ENCODE measurements at regions not wholly inside any gene's neighbourhood (a gene's known extent, or its start where the extent isn't known, plus 50 kb on each side); places are given as distances from the start of the nearest gene placed in this dataset.

DNA sequence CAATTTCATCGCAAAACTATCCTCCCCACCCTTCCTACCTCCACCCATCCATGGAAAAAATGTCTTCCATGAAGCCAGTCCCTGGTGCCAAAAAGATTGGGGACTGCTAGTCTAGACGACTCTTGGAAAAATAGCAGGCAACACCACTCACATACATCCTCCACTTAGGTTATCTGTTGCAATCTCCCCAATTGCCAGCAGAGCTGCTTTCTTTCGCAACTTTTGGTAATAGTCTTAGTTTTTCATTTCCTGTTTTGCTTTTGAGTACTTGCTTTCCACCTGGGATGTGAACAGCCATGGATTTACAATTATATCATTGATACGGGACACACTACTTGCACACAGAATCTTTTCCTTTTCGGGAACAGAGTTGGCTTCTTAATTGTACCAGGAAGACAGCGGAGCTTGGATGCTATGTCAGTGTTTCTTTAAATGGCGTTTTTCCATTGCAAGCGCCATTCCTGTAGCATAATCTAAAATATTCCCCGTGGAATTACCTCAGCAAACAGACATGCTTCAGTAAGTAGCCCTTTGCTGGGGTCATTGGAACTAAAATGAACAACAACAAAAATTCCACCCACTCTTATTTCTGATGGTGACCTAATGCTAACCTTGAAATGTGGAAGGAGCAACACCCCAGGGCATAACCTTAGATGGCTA lies 183.3 kb upstream of the ADGRL2 start:
- H3K4me1 ChIP-seq (ENCODE audit: control insufficient read depth in 5 of 5, insufficient read depth in 5 of 5, low read length in 5 of 5) = no peaks in the 10 kb centered on the region
- DNase-seq (no peak), ATAC-seq (ENCODE audit: insufficient read depth, low FRiP score) (no peak)
- 80% methylated on average over 9 of the region's 9 CpGs for WGBS, 2 donors
- H3K36me3 ChIP-seq (ENCODE audit: control insufficient read depth in 4 of 4, insufficient read depth in 4 of 4, low read length in 4 of 4) = no peaks in the 10 kb centered on the region
- no peak overlapping the region for H3K9ac ChIP-seq (ENCODE audit: insufficient read depth in 1 of 2, low read length in 2 of 2)
- H3K9me3 ChIP-seq (ENCODE audit: control insufficient read depth in 4 of 4, insufficient read depth in 3 of 4, low read length in 3 of 4) = peaks cover 0 to 4% (median 0%) of the 10 kb centered on the region in 4 donors
- no peaks in the 10 kb centered on the region for H3K27me3 ChIP-seq (ENCODE audit: control insufficient read depth in 3 of 3, insufficient read depth in 3 of 3, low read length in 2 of 3)
- TF ChIP-seq, protein P1, sequence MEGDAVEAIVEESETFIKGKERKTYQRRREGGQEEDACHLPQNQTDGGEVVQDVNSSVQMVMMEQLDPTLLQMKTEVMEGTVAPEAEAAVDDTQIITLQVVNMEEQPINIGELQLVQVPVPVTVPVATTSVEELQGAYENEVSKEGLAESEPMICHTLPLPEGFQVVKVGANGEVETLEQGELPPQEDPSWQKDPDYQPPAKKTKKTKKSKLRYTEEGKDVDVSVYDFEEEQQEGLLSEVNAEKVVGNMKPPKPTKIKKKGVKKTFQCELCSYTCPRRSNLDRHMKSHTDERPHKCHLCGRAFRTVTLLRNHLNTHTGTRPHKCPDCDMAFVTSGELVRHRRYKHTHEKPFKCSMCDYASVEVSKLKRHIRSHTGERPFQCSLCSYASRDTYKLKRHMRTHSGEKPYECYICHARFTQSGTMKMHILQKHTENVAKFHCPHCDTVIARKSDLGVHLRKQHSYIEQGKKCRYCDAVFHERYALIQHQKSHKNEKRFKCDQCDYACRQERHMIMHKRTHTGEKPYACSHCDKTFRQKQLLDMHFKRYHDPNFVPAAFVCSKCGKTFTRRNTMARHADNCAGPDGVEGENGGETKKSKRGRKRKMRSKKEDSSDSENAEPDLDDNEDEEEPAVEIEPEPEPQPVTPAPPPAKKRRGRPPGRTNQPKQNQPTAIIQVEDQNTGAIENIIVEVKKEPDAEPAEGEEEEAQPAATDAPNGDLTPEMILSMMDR (IDR thresholded peaks at IDR 0.05; ENCODE audit: control extremely low read depth, extremely low read depth) = no peak
- no peak overlapping the region for H3K4me3 ChIP-seq
- H3K27ac ChIP-seq (ENCODE audit: low read depth in 1 of 2, low read length in 1 of 2) = no peak overlapping the region

DNA sequence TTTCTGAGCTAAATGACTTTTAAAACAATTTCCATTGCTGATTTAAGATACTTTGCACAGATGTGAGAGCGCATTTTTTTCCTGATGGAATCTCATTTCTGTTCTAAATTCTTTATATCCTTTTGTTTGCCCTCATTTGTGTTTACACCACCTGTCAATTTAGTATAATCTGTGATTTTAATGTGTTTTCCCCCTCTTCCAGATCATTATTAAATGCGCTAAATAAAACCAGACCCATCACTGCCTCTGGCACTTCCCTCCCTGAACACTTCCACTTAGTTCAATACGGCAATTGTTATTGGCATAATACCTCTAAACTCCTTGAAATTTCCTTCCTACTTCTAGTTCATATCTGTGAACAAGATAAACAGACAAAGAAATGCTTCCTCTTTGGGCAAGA lies 186.9 kb upstream of the ADGRL2 start:
- TF ChIP-seq, protein P1 (IDR thresholded peaks at IDR 0.05; ENCODE audit: control extremely low read depth, extremely low read depth) = no peak
- H3K4me1 ChIP-seq (ENCODE audit: control insufficient read depth in 5 of 5, insufficient read depth in 5 of 5, low read length in 5 of 5) = no peaks in the 10 kb centered on the region
- H3K36me3 ChIP-seq (ENCODE audit: control insufficient read depth in 4 of 4, insufficient read depth in 4 of 4, low read length in 4 of 4) = no peaks in the 10 kb centered on the region
- WGBS, 2 donors = 74 to 77% methylated on average over 3 of the region's 3 CpGs
- no peak overlapping the region for H3K4me3 ChIP-seq
- no peak for ATAC-seq (ENCODE audit: insufficient read depth, low FRiP score)
- no peak overlapping the region for H3K27ac ChIP-seq (ENCODE audit: low read depth in 1 of 2, low read length in 1 of 2)
- no peaks in the 10 kb centered on the region for H3K27me3 ChIP-seq (ENCODE audit: control insufficient read depth in 3 of 3, insufficient read depth in 3 of 3, low read length in 2 of 3)
- DNase-seq = no peak
- no peak overlapping the region for H3K9ac ChIP-seq (ENCODE audit: insufficient read depth in 1 of 2, low read length in 2 of 2)
- H3K9me3 ChIP-seq (ENCODE audit: control insufficient read depth in 4 of 4, insufficient read depth in 3 of 4, low read length in 3 of 4) = peaks cover 0 to 4% (median 2%) of the 10 kb centered on the region in 4 donors

DNA sequence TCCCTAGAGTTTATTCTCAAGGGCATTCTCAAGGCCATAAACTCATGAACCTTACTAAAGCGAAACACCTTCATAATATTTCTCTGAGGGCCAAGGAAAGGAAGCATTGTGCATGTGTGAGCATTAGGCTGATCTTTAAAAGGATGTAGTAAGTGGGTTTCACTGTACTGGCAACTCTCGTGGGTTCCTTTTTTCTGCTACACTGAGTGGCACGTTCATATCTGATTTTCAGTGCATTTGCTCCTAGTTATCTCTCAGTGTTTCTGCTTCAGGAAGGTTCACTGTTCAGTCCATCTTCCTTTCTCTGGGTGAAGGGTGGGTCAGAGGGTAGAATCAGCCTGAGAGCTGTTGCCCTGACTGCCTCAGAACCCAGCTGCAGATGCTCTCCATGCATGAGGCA lies 192.8 kb upstream of the ADGRL2 start:
- H3K4me3 ChIP-seq = no peak overlapping the region
- H3K36me3 ChIP-seq (ENCODE audit: control insufficient read depth in 4 of 4, insufficient read depth in 4 of 4, low read length in 4 of 4) = no peaks in the 10 kb centered on the region
- 62 to 74% methylated on average over 3 of the region's 3 CpGs for WGBS, 2 donors
- DNase-seq (no peak), ATAC-seq (ENCODE audit: insufficient read depth, low FRiP score) (no peak)
- no peaks in the 10 kb centered on the region for H3K27me3 ChIP-seq (ENCODE audit: control insufficient read depth in 3 of 3, insufficient read depth in 3 of 3, low read length in 2 of 3)
- no peaks in the 10 kb centered on the region for H3K4me1 ChIP-seq (ENCODE audit: control insufficient read depth in 5 of 5, insufficient read depth in 5 of 5, low read length in 5 of 5)
- TF ChIP-seq, protein P1 (IDR thresholded peaks at IDR 0.05; ENCODE audit: control extremely low read depth, extremely low read depth) = no peak
- no peak overlapping the region for H3K9ac ChIP-seq (ENCODE audit: insufficient read depth in 1 of 2, low read length in 2 of 2)
- H3K27ac ChIP-seq (ENCODE audit: low read depth in 1 of 2, low read length in 1 of 2) = no peak overlapping the region
- H3K9me3 ChIP-seq (ENCODE audit: control insufficient read depth in 4 of 4, insufficient read depth in 3 of 4, low read length in 3 of 4) = peaks cover 0 to 3% (median 0%) of the 10 kb centered on the region in 4 donors

DNA sequence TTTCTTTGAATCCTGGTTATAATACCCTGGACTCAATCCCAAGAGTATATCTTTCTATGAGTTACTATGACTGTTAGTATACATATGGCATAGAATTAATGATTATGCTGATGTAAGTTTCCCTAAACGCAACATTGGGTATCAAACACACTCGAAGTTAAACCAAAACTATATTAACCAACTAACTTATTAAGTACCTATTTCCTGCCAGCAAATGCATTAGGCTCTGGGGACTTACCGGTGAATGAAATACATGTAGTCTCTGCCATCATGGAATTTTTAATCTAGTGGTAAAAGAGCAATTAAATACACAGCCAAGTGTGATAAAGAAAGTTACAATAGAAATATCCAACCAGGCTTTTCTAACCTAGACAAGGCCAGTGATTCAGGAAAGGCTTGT lies 193.6 kb upstream of the ADGRL2 start:
- no peak overlapping the region for H3K27ac ChIP-seq (ENCODE audit: low read depth in 1 of 2, low read length in 1 of 2)
- DNase-seq (no peak), ATAC-seq (ENCODE audit: insufficient read depth, low FRiP score) (no peak)
- H3K4me3 ChIP-seq = no peak overlapping the region
- WGBS, 2 donors = 84 to 89% methylated on average over 3 of the region's 3 CpGs
- no peaks in the 10 kb centered on the region for H3K4me1 ChIP-seq (ENCODE audit: control insufficient read depth in 5 of 5, insufficient read depth in 5 of 5, low read length in 5 of 5)
- H3K9me3 ChIP-seq (ENCODE audit: control insufficient read depth in 4 of 4, insufficient read depth in 3 of 4, low read length in 3 of 4) = peaks cover 0 to 3% (median 0%) of the 10 kb centered on the region in 4 donors
- no peak overlapping the region for H3K9ac ChIP-seq (ENCODE audit: insufficient read depth in 1 of 2, low read length in 2 of 2)
- no peaks in the 10 kb centered on the region for H3K27me3 ChIP-seq (ENCODE audit: control insufficient read depth in 3 of 3, insufficient read depth in 3 of 3, low read length in 2 of 3)
- H3K36me3 ChIP-seq (ENCODE audit: control insufficient read depth in 4 of 4, insufficient read depth in 4 of 4, low read length in 4 of 4) = no peaks in the 10 kb centered on the region
- TF ChIP-seq, protein P1 (IDR thresholded peaks at IDR 0.05; ENCODE audit: control extremely low read depth, extremely low read depth) = no peak

All from lung (tissue), 11 donors.